Stimulated activated CD8-positive, alpha-beta memory T cell treated with anti-CD3 and anti-CD28 coated beads, Interleukin-4, amount 100 ng/mL, for 48 hours (primary cell): ENCODE measurements at regions not wholly inside any gene's neighbourhood (a gene's known extent, or its start where the extent isn't known, plus 50 kb on each side); places are given as distances from the start of the nearest gene placed in this dataset.
"Not testable (repeated sequence)": the region's sequence is repeated elsewhere in the genome, so short reads cannot be mapped to it uniquely, and the experiment has no call there.

ENCODE experiments used
- DNase-seq: peaks from one replicate; pipeline ENCODE4 v3.0.0-alpha.2; 2020

GRCh38 chr12:73065913-73066312, 793.7 kb downstream of the TRHDE start:
- DNase-seq: no peak

GRCh38 chr12:73067616-73068015, 795.4 kb downstream of the TRHDE start:
- no peak for DNase-seq

- no peak for DNase-seq
Observed at GRCh38 chr12:73072214-73072613, 800.0 kb downstream of the TRHDE start.

GRCh38 chr12:73076760-73077159, 804.6 kb downstream of the TRHDE start:
- DNase-seq: no peak

DNA sequence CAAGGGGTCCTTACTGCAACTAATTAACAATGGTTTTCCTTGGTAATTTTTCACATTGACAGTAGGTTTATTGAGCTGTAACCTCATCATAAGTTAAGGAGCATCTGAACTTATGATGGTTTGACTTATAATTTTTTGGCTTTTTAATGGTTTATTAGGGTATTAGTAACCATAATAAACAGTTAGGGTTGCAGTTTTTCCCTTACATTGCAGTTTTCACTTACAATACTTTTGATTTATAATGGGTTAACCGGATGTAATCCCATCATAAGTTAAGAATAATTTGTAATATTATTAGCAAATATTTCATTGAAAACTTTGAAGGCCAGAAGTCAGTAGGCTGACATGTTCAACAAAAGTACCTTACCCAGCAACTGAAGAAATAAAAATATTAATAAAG, 811.6 kb downstream of the TRHDE start:
- no peak for DNase-seq

DNA sequence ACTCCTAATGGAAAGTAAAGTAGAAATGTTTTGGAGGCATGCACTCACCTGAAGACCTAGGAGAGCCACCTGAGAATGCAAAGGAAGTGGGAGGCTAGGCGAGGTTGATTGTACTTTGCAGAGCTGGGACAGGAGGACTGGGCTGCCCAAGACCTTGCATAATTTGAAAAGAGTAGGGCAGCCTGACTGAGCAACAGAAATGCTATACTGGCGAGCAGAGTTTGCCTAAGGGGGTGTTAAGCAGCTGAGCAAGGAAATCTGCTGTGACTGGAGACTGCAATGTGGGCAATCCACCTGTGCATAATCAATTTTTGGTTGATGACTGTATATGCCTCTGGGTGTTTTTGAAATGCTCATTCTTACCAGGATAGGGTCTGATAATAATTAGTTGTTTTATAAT, 834.1 kb downstream of the TRHDE start:
- no peak for DNase-seq

DNA sequence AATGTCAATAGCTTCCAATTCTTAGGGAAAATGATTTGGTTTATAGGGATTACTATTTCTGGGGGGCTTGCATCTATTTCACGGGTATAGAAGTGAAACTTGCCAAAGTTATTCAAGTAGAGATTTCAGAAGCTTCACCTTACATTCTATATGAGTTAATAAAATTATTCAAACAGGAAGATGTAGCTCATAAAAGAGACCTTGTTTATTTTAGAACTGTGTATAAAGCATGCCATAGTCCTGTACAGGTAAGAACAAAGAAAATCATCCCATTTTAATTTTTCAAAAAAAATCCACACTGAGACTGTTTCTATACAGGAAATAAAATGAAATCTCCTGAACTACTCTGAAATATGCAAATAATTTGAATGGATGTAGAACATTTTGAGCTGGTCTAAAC, 834.7 kb downstream of the TRHDE start:
- DNase-seq: no peak

GRCh38 chr12:73110816-73111215, 838.6 kb downstream of the TRHDE start:
- no peak for DNase-seq

GRCh38 chr12:73112035-73112816, 840.1 kb downstream of the TRHDE start:
- DNase-seq: no peak

DNA sequence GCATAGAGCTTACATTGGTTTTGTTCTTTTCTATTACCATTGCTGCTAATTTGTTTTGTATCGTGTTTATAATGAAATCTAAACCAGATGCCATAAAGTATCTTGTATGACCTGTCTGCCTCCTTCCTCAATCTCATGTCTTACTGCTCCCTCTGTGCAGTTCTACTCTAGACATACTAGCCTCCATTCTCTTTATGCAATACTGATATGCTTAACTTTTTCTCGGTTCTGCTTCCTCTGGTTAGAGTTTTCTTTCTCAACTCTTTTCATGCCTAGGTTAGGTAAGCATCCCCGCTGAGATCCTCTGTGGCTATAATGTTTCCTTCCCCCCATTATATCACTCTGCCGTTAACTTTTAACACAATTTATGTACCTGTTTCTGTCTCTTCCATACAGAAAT, 852.3 kb downstream of the TRHDE start:
- DNase-seq: no peak

DNA sequence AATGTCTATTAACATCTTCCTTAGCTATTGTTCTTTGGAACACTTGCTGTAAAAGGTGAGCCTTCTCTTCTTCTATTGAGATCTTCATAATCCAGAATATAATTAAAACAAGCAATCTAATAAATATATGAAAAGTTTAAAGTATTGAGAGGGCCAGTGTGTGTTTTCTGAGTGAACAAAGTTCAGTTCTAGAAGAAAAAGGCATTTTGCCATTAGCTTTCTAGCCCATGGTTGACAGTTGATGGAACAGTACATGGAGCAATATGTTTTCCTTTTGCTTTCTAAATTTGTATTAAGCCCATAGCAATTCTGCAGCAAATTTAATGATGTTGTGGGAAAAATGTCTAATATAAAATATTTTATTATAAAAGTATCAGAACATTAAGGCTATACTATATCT, 853.0 kb downstream of the TRHDE start:
- no peak for DNase-seq

DNA sequence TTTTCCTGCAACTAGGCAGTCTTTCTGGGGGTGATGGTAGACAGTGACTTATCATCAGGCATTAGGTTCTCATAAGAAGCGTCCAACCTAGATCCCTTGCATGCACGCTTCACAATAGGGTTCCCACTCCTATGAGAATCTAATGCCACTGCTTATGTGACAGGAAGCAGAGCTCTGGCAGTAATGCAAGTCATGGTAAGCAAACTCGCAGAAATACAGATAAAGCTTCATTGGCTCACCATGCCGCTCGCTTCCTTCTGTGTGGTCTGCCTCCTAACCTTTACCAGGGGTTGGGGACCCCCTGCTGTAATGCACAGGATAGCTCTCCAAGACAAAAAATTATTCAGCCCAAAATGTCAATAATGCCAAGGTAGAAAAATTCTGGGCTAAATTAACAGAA, 864.2 kb downstream of the TRHDE start:
- DNase-seq: no peak

GRCh38 chr12:73139642-73140041, 867.5 kb downstream of the TRHDE start:
- DNase-seq: not testable (repeated sequence)

DNA sequence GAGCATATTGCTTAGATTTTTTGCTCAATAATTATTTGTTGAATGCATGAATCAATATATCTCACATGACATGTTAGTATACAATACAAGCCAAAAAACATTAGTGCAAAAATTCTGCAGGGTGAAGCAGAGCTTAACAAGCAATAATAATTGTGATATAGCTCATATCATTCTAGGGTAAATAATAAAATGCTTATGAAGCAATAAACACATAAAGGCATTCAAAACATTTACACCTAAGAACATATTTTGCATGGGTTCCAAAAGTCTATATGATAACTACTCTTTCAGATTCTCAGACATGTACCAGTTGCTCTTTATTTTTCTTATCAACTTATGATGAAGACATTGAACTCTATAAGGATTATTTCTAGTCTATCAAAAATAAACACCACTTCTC, 886.2 kb downstream of the TRHDE start:
- no peak for DNase-seq

DNA sequence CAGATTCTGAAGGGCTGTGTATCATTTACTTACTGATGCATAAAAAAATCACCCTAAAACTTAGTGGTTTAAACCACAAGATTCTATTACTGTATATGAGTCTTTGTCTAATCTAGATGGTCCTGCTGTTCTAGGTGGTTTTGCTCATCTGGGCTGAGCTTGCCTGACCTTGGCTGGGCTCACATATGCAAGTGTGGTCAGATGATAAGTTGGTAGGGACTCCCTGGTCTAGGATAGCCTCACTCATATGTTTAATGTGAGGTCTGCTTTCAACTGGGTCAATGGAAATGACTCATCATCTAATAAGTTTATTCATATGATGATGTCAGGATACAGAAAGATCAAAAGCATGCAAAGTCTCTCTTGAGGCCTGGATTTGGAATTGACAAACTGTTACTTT, 887.8 kb downstream of the TRHDE start:
- DNase-seq: no peak

DNA sequence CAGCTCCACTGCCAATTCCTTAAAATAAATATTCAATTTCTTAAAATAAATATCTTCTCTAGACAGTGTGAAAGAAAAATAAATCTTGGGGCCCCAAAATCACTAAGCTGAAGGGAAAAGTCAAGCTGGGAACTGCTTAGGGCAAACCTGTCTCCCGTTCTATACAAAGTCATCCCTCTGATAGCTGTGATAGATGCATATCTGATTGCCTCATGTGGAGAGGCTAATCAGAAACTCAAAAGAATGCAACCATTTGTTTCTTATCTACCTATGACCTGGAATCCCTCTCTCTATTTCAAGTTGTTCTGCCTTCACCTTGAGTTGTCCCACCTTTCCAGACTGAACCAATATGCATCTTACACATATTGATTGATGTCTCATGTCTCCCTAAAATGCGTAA, 889.8 kb downstream of the TRHDE start:
- no peak for DNase-seq

DNA sequence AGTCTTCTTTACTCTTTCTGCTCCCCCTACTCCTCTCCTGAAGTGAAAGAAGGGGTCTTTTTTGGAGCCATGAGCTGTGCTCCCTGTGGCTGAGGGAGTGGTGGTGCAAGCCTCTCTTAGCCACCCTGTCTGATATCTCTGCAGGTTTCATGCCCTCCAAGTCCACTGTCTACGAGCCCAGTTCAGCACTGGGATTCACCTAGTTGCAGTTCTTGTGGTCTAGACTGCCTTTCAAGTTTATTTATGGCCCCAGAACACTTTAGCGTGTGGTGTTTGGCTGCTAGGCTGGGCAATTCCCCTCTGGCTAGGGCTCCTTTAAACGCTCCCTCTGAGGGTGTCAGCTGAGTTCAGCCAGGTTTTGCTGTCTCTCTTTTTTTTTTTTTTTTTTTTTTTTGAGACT, 908.6 kb downstream of the TRHDE start:
- DNase-seq: no peak

DNA sequence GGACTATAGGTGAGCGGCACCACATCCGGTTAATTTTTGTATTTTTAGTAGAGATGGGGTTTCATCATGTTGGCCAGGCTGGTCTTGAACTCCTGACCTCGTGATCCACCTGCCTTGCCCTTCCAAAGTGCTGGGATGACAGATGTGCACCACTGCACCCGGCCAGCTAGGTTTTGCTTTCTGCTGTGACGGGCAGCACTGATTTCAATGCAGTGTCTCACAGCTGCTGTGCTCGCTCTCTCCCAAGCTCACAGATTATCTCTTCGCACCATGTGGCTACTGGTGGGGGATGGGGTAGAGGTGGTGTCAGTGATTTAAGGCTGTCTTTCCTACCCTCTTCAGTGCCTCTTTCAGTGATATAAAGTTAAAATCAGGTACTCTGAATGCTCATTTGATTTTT, 909.1 kb downstream of the TRHDE start:
- DNase-seq: no peak

DNA sequence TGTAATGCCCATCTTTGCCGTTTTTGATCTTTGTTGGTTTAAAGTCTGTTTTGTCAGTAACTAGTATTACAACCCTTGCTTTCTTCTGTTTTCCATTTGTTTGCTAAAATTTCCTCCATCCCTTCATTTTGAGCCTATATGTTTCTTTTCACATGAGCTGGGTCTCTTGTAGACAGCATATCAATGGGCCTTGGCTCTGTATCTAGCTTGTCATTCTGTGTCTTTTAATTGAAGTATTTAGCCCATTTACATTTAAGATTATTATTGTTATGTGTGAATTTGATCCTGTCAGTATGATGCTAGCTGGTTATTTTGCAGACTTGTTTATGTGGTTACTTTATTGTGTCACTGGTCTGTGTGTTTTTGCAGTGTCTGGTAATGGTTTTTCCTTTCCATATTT, 913.2 kb downstream of the TRHDE start:
- no peak for DNase-seq

- DNase-seq: no peak
Observed at GRCh38 chr12:73186272-73186671, 914.1 kb downstream of the TRHDE start.

DNA sequence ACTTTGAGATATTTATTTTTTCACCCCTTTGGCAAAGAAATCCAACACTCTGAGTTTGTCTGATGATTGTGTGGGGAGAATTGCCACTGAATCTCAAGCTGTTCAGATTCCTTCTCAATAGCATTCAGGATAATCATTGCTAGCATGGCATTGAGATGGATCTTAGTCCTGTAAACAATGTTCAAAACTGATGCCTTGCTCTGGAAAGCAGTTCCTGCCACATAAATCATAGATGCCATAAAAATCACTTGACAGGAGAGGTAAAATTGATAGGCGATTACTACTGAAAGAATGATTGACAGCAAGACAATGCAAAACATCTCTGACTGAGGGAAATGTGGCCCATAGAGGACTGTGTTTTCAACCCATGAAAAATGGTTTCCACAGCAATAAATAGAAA, 915.6 kb downstream of the TRHDE start:
- no peak for DNase-seq

- DNase-seq: no peak
Observed at GRCh38 chr12:73210548-73211204, 938.5 kb downstream of the TRHDE start.

DNA sequence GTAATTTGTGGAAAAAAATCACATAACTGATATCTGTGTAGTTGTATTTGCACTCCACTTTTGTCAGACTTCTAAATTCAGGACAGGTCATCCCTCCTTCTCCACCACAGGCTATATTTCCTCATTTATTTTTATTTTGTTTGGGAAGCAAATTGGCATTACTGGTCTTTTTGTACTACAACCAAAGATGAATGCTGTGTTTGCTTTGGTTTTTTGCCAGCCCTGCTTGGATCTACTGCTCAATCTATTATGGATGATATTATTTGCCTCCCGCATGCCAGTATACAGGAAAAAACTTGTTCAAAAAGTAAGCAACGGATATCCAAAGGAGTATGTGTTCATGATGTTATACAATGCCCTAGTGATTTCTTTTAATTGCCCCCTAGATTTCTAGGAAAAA, 948.8 kb downstream of the TRHDE start:
- DNase-seq: no peak

DNA sequence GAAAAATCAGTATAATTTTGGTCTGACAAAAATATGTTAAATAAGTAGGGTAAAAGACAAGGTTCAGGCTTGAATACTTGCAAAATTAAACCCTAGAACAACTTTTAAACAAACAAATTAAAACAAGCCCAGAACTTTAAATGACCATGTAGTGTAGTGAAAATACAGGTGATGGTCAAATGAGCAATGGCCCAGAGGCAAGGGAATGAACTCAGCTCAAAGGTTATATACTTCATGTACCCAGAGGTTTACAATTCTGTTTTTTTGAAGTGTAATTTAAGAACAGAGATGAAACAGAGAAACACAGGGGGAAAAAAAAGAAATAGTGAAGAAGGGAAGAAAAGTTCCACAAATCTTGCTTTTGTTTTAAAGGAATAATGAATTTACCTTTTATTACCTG, 949.2 kb downstream of the TRHDE start:
- DNase-seq: no peak

DNA sequence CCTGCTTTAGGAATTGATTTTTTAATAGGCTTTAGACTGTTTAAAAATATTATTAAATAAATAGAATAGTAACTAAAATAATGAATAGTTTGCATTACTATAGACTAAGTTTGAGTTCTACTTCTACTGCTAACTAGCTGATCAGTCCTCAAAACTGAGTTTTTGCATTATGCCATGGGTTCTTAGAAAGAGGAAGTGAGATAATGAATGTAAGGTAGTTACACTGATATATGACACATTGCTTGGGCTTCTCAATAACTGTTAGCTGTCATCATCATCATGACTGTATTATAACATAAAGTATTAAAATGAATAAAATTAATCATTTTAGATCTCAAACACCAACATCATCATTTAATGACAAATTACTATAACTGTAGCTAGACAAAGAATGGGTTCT, 949.7 kb downstream of the TRHDE start:
- DNase-seq: no peak
